HG03442 (cell line): ENCODE measurements at regions not wholly inside any gene's neighbourhood (a gene's known extent, or its start where the extent isn't known, plus 50 kb on each side); places are given as distances from the start of the nearest gene placed in this dataset.
"Not testable (repeated sequence)": the region's sequence is repeated elsewhere in the genome, so short reads cannot be mapped to it uniquely, and the experiment has no call there.

ENCODE experiments used
- ATAC-seq: cut with Tn5 transposase; IDR thresholded peaks from one replicate; pipeline ENCODE4 v1.9.1; 2021; ENCODE audit warnings: mild to moderate bottlenecking, moderate library complexity; ENCODE audit not compliant: unreplicated experiment

DNA sequence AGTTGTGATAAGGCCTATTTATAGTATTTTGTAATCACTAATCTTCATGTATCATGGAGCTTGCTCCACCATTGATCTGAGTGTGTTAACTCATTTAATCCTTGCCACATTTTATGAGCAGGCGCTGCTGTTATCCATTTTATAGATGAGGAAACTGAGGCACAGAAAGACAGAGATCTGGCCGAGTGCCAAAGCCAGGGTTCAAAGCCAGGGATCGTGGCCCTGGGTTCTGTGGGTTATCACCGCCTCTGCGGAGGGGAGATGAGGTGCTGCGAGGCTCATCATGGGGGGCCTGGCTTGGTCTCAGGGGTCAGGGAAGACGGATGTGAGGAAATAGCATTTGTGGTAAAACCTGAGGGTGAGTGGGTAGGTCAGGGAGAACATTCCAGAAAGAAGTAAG lies 193.9 kb downstream of the KLRB1 start:
- not testable (repeated sequence) for ATAC-seq

DNA sequence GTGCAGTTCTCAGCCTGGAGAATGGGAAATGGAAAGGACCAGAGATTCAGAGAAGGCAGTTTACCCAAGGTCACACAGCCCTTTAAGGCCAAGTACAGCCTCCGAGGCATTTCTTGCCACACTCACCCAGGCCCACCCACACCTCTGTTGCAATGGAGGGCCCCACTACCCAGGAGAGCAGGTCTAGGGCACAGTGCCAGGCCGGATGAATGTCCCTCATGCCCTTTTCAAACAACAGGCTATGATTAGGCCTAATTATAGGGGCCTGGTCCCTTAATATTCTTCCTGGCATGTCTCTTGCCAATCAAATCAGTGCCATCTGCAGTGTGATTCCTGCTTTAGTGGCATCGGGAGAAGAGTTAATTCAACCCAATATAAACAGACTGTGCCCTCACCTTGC lies 195.3 kb downstream of the KLRB1 start:
- ATAC-seq, result not testable (repeated sequence)

DNA sequence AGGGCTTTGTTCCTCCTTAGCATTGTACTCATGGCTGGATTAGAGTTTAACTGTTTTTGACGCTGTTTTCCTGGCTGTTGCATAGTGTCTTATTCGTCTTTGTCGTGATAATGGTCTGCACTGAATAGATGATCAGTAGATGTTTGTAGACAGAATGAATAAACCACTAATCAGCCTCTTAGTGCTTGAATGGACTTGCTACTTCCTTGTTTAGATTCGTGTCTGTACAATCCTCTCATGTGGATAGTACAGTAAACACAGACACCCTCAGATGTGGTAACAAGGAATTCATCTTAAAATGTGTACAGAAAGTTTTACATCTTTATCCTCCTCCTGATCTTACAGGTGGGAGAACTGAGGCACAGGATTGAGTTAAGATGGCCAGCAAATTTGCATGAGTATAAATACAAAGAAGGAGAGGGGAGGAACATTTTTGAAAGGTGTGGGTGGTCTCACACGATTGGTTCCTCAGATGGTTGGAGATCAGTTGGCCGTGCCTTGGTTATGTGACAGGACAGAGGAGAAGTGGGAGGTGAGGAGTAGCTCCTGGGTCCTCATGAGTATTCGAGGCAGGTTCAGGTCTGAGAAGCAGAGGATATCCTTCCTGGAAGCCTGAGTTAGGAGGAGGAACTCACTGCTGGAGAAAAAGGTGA lies 196.0 kb downstream of the KLRB1 start:
- ATAC-seq, result not testable (repeated sequence)

- ATAC-seq, result not testable (repeated sequence)
These were observed 199.2 kb upstream of the PZP start for GRCh38 chr12:9407425-9407748.

- ATAC-seq, result no peak
These were observed 198.6 kb upstream of the PZP start for GRCh38 chr12:9406564-9407424.

- no peak for ATAC-seq
These were observed 197.8 kb upstream of the PZP start for GRCh38 chr12:9405886-9406563.

DNA sequence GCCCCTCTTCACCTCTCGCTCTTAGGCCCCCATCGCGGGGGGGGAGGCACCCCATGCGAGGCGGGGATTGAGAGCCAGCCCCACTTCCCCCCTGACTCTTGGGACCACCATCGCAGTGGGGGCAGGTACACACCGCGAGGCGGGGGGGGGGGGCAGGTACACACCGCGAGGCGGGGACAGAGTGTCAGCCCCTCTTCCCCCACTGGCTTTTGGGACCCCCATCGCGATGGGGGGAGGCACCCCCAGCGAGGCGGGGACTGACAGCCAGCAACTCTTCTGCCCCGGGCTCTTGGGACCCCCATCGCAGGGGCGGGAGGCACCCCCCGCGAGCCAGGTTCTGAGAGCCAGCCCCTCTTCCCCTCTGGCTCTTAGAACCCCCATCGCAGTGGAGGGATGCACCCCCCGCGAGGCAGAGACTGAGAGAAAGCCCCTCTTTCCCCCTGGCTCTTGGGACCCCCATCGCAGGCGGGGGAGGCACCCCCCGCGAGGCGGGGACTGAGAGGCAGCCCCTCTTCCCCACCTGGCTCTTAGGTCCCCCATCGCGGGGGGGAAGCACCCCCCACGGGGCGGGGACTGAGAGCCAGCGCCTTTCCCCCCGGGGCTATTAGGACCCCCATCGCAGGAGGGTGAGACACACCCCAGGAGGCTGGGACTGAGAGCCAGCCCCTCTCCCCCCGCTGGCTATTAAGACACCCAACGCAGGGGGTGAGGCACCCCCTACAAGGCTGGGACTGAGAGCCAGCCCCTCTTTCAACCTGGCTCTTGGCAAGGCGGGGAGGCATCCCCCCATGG lies 196.5 kb upstream of the PZP start:
- ATAC-seq, result no peak

DNA sequence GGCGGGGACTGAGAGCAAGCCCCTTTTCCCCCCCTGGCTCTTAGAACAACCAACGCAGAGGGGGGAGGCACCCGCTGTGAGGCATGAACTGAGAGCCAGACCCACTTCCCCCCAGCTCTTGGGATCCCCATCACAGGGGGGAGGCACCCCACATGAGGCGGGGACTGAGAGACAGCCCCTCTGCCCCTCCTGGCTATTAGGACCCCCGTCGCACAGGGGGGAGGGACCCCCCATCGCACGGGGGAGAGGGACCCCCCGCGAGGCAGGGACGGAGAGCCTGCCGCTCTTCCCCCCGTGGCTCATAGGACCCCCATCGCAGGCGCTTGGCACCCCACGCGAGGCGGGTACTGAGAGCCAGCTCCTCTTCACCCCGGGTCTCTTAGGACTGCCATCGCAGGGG lies 195.8 kb upstream of the PZP start:
- ATAC-seq, result no peak

DNA sequence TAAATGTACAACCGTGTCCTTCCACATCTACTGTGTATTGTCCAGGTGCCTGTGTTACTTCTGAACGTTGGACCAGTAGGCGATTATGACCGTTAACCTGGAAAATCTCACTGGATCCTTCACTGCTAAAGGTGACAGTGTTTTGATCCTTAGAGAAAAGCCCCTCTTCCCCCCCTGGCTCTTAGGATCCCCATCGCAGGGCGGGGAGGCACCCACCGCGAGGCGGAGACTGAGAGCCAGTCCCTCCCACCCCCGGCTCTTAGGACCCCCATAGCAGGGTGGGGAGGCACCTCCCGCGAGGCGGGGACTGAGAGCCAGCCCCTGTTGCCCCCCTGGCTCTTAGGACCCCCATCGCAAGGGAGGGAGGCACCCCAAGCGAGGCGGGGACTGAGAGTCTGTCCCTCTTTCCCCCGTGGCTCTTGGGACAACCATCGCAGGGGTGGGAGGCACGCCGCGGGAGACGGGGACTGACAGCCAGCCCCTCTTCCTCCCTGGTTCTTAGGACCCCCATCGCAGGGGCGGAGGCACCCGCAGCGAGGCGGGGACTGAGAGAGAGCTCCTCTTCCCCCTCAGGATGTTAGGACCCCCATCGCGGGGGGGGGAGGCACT lies 194.3 kb upstream of the PZP start:
- not testable (repeated sequence) for ATAC-seq

- not testable (repeated sequence) for ATAC-seq
These were observed 188.2 kb upstream of the PZP start for GRCh38 chr12:9396367-9396766.

DNA sequence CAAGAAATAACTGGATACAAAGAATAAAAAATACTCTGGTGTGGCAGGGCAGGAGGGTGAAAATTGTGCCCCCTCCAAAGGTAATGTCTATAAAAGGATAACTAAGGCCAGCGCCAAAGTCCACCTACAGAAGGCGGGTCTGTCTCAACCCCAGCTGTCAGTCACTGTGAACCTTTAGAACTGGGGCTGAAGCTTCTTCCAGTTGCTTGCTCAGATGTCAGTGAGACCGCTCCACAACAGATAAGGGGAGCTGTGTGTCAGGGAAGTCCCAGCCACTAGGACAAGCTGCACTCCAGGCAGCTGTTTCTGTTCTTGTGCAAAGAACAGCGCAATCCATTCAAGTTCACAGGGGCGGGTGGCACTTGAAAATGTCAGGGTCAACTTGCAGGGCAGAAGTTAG lies 187.0 kb upstream of the PZP start:
- ATAC-seq, result not testable (repeated sequence)

DNA sequence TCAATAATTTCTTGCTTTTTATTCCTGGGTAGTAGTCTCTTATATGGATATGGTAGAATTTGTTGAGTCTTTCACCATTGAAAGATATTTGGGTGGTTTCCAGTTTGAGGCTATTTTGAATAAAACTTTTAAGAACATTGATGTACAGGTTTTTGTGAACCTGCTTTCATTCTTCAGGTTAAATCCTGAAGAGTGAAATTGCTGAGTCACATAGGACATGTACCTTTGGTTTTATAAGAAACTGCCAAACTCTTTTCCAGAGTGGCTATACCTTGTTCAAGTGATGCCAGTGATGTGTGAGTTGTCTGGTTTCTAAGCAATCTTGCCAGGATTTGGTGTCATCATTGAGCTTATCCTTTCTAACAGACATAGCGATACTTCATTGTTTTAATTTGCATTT lies 184.6 kb upstream of the PZP start:
- no peak for ATAC-seq

DNA sequence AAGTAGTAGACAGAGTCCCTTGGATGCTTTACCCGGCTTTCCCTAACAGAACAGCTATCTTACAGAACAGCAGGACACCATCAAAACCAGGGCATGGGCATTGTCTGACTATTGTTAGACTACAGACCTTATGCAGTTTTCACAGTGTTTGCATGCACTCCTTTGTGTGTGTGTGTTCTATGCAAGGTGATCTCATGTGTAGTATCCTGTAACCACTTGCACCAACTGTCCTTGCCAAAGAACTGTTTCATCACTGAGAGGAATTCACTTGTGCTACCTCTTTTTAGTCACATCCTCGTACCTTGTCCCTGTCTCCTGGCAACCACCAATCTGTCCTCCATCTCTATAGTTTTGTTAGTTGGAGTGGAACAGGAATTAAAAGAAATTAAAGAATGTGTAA lies 183.6 kb upstream of the PZP start:
- ATAC-seq, result no peak

DNA sequence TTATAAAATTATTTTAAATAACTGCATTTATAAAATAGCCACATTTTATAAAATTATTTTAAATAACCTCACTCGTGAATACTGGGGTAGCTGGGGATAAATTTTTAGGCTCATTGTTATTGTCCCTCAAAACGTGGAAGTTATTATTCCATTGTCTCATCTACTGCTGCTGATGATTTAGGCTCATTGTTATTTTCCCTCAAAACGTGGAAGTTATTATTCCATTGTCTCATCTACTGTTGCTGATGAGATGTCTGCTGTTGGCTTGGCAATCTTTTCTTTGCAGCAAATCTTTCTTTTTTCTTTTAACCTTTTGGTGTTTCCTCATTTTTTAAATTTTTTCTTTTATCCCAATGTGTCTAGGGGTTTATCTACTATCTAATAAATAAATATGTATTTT lies 182.6 kb upstream of the PZP start:
- ATAC-seq, result no peak

DNA sequence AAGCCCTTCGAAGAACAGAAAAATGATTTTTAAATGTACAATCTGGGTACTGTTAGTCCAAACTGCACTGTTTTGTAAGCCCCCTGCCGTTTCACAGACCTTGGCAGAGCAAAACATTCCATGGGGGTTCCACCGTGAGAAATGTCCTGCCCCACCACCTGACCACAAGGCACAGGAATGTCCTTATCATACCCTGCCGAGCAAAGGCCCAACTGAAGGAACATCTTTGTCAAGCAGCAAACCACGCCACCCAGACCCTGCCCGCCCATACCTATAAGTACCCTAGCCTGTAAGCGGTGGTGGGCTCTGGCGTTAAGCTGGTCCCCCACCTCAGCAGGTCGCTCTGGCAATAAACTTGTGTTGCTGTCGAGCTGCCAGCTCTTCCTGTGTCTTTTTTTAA lies 181.6 kb upstream of the PZP start:
- no peak for ATAC-seq

- ATAC-seq, result no peak
These were observed 180.2 kb upstream of the PZP start for GRCh38 chr12:9388379-9388778.

- ATAC-seq, result no peak
These were observed 179.3 kb upstream of the PZP start for GRCh38 chr12:9387450-9387849.

DNA sequence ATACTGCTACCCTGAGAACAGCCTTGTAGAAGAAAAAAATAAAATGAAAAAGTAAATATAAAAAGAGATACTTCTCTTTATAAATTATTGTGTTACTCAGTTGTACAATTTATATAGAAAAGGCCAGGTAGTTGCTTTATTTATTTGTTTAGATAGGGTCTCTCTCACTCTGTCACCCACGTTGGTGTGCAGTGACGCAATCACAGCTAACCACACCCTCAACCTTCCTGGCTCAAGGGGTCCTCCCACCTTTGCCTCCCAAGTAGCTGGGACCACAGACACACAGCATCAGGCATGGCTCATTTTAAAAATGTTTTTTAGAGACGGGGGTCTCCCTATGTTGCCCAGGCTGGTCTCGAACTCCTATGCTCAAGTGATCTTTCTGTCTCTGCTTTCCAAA lies 175.4 kb upstream of the PZP start:
- ATAC-seq, result no peak

DNA sequence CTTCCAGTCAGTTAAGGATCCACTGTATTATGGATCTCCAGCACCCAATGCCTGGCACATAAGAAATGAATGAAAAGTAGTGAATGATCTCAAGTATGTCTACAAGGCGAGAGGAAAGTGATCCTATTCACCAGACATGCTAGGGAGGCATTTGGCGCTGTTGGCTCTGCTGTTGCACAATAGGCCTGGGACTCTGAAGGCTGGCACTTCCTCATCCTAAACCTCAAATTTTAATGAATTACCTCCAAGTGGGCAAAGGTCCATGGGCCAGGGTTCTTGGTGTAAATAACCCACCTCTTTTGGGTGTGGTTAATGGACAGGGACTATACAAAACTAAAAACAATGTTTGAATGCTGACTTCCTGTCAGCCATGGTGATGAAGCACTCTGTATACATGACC lies 173.4 kb upstream of the PZP start:
- no peak for ATAC-seq

- no peak for ATAC-seq
These were observed 172.5 kb upstream of the PZP start for GRCh38 chr12:9380650-9381049.
